ENCODE measurements at regions not wholly inside any gene's neighbourhood (a gene's known extent, or its start where the extent isn't known, plus 50 kb on each side); places are given as distances from the start of the nearest gene placed in this dataset.
"Not testable (repeated sequence)": the region's sequence is repeated elsewhere in the genome, so short reads cannot be mapped to it uniquely, and the experiment has no call there.

- DNase-seq (ENCODE audit: low spot score) = no peak
These were observed 1382.1 kb downstream of the AACS start for GRCh38 chr12:126447346-126447745.

GRCh38 chr12:126451809-126452208, 1386.6 kb downstream of the AACS start:
- no peak for DNase-seq (ENCODE audit: low spot score)

- not testable (repeated sequence) for DNase-seq (ENCODE audit: low spot score)
These were observed 1387.5 kb downstream of the AACS start for GRCh38 chr12:126452686-126453085.

- no peak for DNase-seq (ENCODE audit: low spot score)
These were observed 1389.3 kb downstream of the AACS start for GRCh38 chr12:126454581-126454980.

GRCh38 chr12:126457776-126458175, 1392.5 kb downstream of the AACS start:
- no peak for DNase-seq (ENCODE audit: low spot score)

GRCh38 chr12:126464153-126464552, 1398.9 kb downstream of the AACS start:
- no peak for DNase-seq (ENCODE audit: low spot score)

GRCh38 chr12:126469211-126469610, 1404.0 kb downstream of the AACS start:
- DNase-seq (ENCODE audit: low spot score) = no peak

- no peak for DNase-seq (ENCODE audit: low spot score)
These were observed 1409.5 kb downstream of the AACS start for GRCh38 chr12:126474703-126475102.

- no peak for DNase-seq (ENCODE audit: low spot score)
These were observed 1415.2 kb downstream of the AACS start for GRCh38 chr12:126480451-126480850.

- DNase-seq (ENCODE audit: low spot score) = no peak
These were observed 1416.5 kb downstream of the AACS start for GRCh38 chr12:126481688-126482087.

GRCh38 chr12:126482238-126482889, 1417.1 kb downstream of the AACS start:
- DNase-seq (ENCODE audit: low spot score) = no peak

GRCh38 chr12:126483145-126484068, 1418.2 kb downstream of the AACS start:
- peak; percentile 59 for DNase-seq (ENCODE audit: low spot score)

GRCh38 chr12:126487431-126487980, 1422.3 kb downstream of the AACS start:
- DNase-seq (ENCODE audit: low spot score) = no peak

- DNase-seq (ENCODE audit: low spot score) = no peak
These were observed 1423.6 kb downstream of the AACS start for GRCh38 chr12:126488806-126489205.

- no peak for DNase-seq (ENCODE audit: low spot score)
These were observed 1426.9 kb downstream of the AACS start for GRCh38 chr12:126492181-126492580.

GRCh38 chr12:126493366-126494108, 1428.3 kb downstream of the AACS start:
- peak; percentile 43 for DNase-seq (ENCODE audit: low spot score)

- DNase-seq (ENCODE audit: low spot score) = no peak
These were observed 1431.0 kb downstream of the AACS start for GRCh38 chr12:126496201-126496600.

GRCh38 chr12:126506426-126507182, 1441.4 kb downstream of the AACS start:
- no peak for DNase-seq (ENCODE audit: low spot score)

GRCh38 chr12:126507231-126507630, 1442.0 kb downstream of the AACS start:
- DNase-seq (ENCODE audit: low spot score) = no peak

- no peak for DNase-seq (ENCODE audit: low spot score)
These were observed 1444.3 kb downstream of the AACS start for GRCh38 chr12:126509572-126509971.

GRCh38 chr12:126510630-126511029, 1445.4 kb downstream of the AACS start:
- DNase-seq (ENCODE audit: low spot score) = no peak

Measured in AG08395 (cell line).